Ishikawa (cell line): ENCODE measurements at regions not wholly inside any gene's neighbourhood (a gene's known extent, or its start where the extent isn't known, plus 50 kb on each side); places are given as distances from the start of the nearest gene placed in this dataset.

Experiments
- FOXM1 ChIP-seq: IDR thresholded peaks from 2 replicates; pipeline ENCODE4 v1.6.1; 2012; ENCODE audit warnings: low read depth, borderline replicate concordance
- RAD21 ChIP-seq: IDR thresholded peaks from 2 replicates; pipeline ENCODE4 v1.6.1; 2012; ENCODE audit warnings: low read depth
- TF ChIP-seq, protein P1 (sequence below): IDR thresholded peaks from 2 replicates; pipeline ENCODE4 v1.6.1; 2012

DNA sequence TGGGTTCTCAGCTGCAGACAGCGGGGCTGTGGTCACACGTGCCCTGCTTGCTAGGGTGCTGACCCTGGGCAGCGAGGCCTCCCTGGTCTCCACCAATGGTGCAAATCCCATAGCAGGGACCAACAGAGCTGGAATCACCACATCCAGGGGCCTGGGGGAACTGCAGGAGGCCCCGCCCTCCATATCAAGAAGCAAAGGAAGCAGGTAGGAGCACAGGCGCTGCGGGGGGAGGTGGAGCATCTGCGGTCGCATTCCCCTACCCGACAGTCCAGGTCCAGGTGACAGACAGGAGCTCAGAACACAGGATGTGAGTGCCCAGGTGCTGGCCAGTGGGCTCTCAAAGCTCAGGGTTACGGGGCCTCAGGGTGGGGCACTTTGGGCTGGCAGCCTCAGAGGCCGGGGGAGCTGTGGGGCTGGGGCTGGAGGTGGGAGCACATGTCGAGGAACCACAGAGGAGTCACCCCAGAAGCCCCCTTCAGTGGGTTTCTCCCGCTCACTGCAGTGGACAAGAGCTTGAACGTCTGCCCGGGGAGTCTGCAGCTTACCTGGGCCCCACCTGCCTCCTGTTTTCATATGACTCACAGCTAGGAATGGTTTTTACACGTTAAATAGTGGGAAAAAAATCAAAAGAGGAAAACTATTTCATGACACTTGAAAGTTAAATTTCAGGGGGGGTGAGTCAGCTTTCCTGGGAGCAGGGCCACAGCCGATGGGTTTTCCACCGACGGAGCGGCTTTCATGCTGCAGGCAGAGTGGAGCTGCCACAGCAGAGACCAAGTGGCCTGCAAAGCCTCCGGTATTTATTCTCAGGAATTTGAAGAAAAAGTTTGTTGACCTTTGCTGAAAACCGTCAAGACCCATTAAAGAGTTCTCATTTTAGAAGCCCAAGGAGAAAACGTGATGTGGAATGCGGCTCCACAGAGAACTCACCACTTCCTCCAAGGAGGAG, 148.7 kb upstream of the PPP2R2D start:
- no peak for TF ChIP-seq RAD21
- TF ChIP-seq, protein P1, sequence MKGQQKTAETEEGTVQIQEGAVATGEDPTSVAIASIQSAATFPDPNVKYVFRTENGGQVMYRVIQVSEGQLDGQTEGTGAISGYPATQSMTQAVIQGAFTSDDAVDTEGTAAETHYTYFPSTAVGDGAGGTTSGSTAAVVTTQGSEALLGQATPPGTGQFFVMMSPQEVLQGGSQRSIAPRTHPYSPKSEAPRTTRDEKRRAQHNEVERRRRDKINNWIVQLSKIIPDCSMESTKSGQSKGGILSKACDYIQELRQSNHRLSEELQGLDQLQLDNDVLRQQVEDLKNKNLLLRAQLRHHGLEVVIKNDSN, result no peak
- no peak for TF ChIP-seq FOXM1
